HEK293 (cell line): ENCODE measurements at regions not wholly inside any gene's neighbourhood (a gene's known extent, or its start where the extent isn't known, plus 50 kb on each side); places are given as distances from the start of the nearest gene placed in this dataset.

Source experiments
- EGR2 ChIP-seq: fragments of 450-650 bp; formaldehyde crosslinking; IDR thresholded peaks from 2 replicates; pipeline ENCODE4 v1.5.1; 2016; ENCODE audit warnings: low read depth, missing biosample characterization, missing genetic modification characterization
- KLF7 ChIP-seq: fragments of 450-650 bp; formaldehyde crosslinking; IDR thresholded peaks from 2 replicates; pipeline ENCODE4 v1.5.1; 2016; ENCODE audit warnings: missing biosample characterization, missing genetic modification characterization, borderline replicate concordance
- KLF9 ChIP-seq: fragments of 450-650 bp; formaldehyde crosslinking; IDR thresholded peaks from 2 replicates; pipeline ENCODE4 v1.5.1; 2016; ENCODE audit warnings: missing biosample characterization, missing genetic modification characterization, low read depth
- RBAK ChIP-seq: fragments of 450-650 bp; formaldehyde crosslinking; IDR thresholded peaks from 2 replicates; pipeline ENCODE4 v1.5.1; 2016; ENCODE audit warnings: missing biosample characterization, missing genetic modification characterization
- REPIN1 ChIP-seq: fragments of 450-650 bp; formaldehyde crosslinking; IDR thresholded peaks from 2 replicates; pipeline ENCODE4 v1.5.1; 2017; ENCODE audit warnings: missing biosample characterization, missing genetic modification characterization, low read depth
- SALL2 ChIP-seq: fragments of 450-650 bp; formaldehyde crosslinking; IDR thresholded peaks from 2 replicates; pipeline ENCODE4 v1.5.0; 2017; ENCODE audit warnings: missing biosample characterization, mild to moderate bottlenecking, missing genetic modification characterization, borderline replicate concordance
- SP7 ChIP-seq: fragments of 450-650 bp; formaldehyde crosslinking; IDR thresholded peaks from 2 replicates; pipeline ENCODE4 v1.5.1; 2016; ENCODE audit warnings: missing biosample characterization, missing genetic modification characterization
- ZBTB7A ChIP-seq: fragments of 450-650 bp; formaldehyde crosslinking; IDR thresholded peaks from 2 replicates; pipeline ENCODE4 v1.5.1; 2016; ENCODE audit warnings: low read depth, missing biosample characterization, missing genetic modification characterization
- ZFP69B ChIP-seq: fragments of 450-650 bp; formaldehyde crosslinking; IDR thresholded peaks from 2 replicates; pipeline ENCODE4 v1.5.1; 2016; ENCODE audit warnings: missing biosample characterization, missing genetic modification characterization
- ZNF132 ChIP-seq: fragments of 450-650 bp; formaldehyde crosslinking; IDR thresholded peaks from 2 replicates; pipeline ENCODE4 v1.5.1; 2017; ENCODE audit warnings: missing biosample characterization, missing genetic modification characterization, borderline replicate concordance
- ZNF433 ChIP-seq: fragments of 450-650 bp; formaldehyde crosslinking; IDR thresholded peaks from 2 replicates; pipeline ENCODE4 v1.5.1; 2016; ENCODE audit warnings: missing biosample characterization, missing genetic modification characterization, low read depth
- ZNF521 ChIP-seq: fragments of 450-650 bp; formaldehyde crosslinking; IDR thresholded peaks from 2 replicates; pipeline ENCODE4 v1.5.1; 2017; ENCODE audit warnings: missing biosample characterization, mild to moderate bottlenecking, missing genetic modification characterization
- ZNF596 ChIP-seq: fragments of 450-650 bp; IDR thresholded peaks from 2 replicates; pipeline ENCODE4 v1.5.0; 2018; ENCODE audit warnings: missing biosample characterization, mild to moderate bottlenecking, missing genetic modification characterization, moderate library complexity
- ZNF624 ChIP-seq: fragments of 450-650 bp; formaldehyde crosslinking; IDR thresholded peaks from 2 replicates; pipeline ENCODE4 v1.5.1; 2017; ENCODE audit warnings: missing biosample characterization, missing genetic modification characterization
- ZNF629 ChIP-seq: fragments of 450-650 bp; formaldehyde crosslinking; IDR thresholded peaks from 2 replicates; pipeline ENCODE4 v1.5.1; 2017; ENCODE audit warnings: missing biosample characterization, missing genetic modification characterization
- ZNF670 ChIP-seq: fragments of 450-650 bp; formaldehyde crosslinking; IDR thresholded peaks from 2 replicates; pipeline ENCODE4 v1.5.1; 2016; ENCODE audit warnings: missing biosample characterization, missing genetic modification characterization, low read depth
- ZNF792 ChIP-seq: fragments of 450-650 bp; formaldehyde crosslinking; IDR thresholded peaks from 2 replicates; pipeline ENCODE4 v1.5.1; 2016; ENCODE audit warnings: missing biosample characterization, missing genetic modification characterization
- ZSCAN30 ChIP-seq: fragments of 450-650 bp; IDR thresholded peaks from 2 replicates; pipeline ENCODE4 v1.5.1; 2018; ENCODE audit warnings: missing biosample characterization, mild to moderate bottlenecking, missing genetic modification characterization, moderate library complexity
- ZXDB ChIP-seq: fragments of 450-650 bp; formaldehyde crosslinking; IDR thresholded peaks from 2 replicates; pipeline ENCODE4 v1.5.1; 2016; ENCODE audit warnings: missing biosample characterization, missing genetic modification characterization
- TF ChIP-seq, protein P1 (sequence below): fragments of 450-650 bp; formaldehyde crosslinking; IDR thresholded peaks from 2 replicates; pipeline ENCODE4 v1.5.1; 2016; ENCODE audit warnings: missing biosample characterization, missing genetic modification characterization
- TF ChIP-seq, protein P2 (sequence below): fragments of 450-650 bp; IDR thresholded peaks from 2 replicates; pipeline ENCODE4 v1.5.1; 2018; ENCODE audit warnings: missing biosample characterization, mild to moderate bottlenecking, missing genetic modification characterization
- TF ChIP-seq, protein P3 (sequence below): fragments of 450-650 bp; formaldehyde crosslinking; IDR thresholded peaks from 2 replicates; pipeline ENCODE4 v1.5.1; 2016; ENCODE audit warnings: missing biosample characterization, missing genetic modification characterization
- TF ChIP-seq, protein P4 (sequence below): fragments of 450-650 bp; formaldehyde crosslinking; conservative IDR thresholded peaks from 2 replicates; pipeline ENCODE4 v1.5.1; 2016; ENCODE audit warnings: low read depth, missing biosample characterization, missing genetic modification characterization
- TF ChIP-seq, protein P5 (sequence below): fragments of 450-650 bp; formaldehyde crosslinking; IDR thresholded peaks from 2 replicates; pipeline ENCODE4 v1.5.1; 2016; ENCODE audit warnings: missing biosample characterization, missing genetic modification characterization
- TF ChIP-seq, protein P6 (sequence below): fragments of 450-650 bp; formaldehyde crosslinking; IDR thresholded peaks from 2 replicates; pipeline ENCODE4 v1.5.1; 2016; ENCODE audit warnings: missing biosample characterization, missing genetic modification characterization
- TF ChIP-seq, protein P7 (sequence below): fragments of 450-650 bp; formaldehyde crosslinking; IDR thresholded peaks from 2 replicates; pipeline ENCODE4 v1.5.1; 2016; ENCODE audit warnings: missing biosample characterization, missing genetic modification characterization

DNA sequence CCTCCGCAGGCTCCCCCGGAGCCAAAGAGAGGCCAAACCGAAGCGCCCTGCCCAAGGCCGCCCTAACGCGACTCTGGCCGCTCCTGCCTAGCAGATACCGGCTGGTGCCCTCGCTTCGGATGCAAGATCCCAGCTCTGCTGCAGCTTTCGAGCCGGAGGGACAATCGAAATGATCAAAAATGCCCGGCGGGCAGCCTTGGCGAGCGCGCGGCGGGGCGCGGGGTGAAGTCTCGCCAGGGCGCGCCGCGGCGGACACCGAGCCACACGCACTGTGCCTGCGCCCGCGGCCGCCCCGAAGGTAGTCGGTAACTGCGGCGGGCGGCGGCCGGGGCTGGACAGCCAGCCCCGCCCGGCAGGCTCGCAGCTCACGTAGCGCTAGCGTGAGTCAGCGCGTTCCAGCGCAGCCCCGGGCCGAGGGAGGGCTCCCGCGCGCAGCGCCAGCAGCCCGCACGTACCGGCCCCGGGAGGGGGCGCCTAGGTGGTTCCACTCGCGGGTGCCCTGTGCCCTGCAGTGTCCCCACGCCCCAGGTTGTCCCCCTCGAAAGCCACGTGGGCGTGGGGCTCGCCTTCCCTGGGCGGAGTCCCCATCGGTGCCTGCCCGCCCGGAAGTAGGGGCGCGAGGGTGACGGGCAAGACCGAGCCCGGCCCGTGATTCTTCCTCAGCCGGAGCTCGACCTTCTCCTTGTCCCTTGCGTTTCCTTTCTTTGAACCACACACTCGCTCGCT is 109.2 kb upstream of the EGLN3 start (continued):
- TF ChIP-seq, protein P1, sequence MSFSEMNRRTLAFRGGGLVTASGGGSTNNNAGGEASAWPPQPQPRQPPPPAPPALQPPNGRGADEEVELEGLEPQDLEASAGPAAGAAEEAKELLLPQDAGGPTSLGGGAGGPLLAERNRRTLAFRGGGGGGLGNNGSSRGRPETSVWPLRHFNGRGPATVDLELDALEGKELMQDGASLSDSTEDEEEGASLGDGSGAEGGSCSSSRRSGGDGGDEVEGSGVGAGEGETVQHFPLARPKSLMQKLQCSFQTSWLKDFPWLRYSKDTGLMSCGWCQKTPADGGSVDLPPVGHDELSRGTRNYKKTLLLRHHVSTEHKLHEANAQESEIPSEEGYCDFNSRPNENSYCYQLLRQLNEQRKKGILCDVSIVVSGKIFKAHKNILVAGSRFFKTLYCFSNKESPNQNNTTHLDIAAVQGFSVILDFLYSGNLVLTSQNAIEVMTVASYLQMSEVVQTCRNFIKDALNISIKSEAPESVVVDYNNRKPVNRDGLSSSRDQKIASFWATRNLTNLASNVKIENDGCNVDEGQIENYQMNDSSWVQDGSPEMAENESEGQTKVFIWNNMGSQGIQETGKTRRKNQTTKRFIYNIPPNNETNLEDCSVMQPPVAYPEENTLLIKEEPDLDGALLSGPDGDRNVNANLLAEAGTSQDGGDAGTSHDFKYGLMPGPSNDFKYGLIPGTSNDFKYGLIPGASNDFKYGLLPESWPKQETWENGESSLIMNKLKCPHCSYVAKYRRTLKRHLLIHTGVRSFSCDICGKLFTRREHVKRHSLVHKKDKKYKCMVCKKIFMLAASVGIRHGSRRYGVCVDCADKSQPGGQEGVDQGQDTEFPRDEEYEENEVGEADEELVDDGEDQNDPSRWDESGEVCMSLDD (tag by site-specific recombination) = peak; percentile 46; the same call in 1 of the 2 replicates
- TF ChIP-seq, protein P2, sequence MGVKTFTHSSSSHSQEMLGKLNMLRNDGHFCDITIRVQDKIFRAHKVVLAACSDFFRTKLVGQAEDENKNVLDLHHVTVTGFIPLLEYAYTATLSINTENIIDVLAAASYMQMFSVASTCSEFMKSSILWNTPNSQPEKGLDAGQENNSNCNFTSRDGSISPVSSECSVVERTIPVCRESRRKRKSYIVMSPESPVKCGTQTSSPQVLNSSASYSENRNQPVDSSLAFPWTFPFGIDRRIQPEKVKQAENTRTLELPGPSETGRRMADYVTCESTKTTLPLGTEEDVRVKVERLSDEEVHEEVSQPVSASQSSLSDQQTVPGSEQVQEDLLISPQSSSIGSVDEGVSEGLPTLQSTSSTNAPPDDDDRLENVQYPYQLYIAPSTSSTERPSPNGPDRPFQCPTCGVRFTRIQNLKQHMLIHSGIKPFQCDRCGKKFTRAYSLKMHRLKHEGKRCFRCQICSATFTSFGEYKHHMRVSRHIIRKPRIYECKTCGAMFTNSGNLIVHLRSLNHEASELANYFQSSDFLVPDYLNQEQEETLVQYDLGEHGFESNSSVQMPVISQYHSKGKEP (tag by site-specific recombination) = no peak
- TF ChIP-seq ZNF521 (tag by site-specific recombination) = no peak
- TF ChIP-seq, protein P3, sequence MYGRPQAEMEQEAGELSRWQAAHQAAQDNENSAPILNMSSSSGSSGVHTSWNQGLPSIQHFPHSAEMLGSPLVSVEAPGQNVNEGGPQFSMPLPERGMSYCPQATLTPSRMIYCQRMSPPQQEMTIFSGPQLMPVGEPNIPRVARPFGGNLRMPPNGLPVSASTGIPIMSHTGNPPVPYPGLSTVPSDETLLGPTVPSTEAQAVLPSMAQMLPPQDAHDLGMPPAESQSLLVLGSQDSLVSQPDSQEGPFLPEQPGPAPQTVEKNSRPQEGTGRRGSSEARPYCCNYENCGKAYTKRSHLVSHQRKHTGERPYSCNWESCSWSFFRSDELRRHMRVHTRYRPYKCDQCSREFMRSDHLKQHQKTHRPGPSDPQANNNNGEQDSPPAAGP (tag by site-specific recombination) = peak; percentile 88
- no peak for TF ChIP-seq SALL2 (tag by site-specific recombination)
- TF ChIP-seq, protein P4, sequence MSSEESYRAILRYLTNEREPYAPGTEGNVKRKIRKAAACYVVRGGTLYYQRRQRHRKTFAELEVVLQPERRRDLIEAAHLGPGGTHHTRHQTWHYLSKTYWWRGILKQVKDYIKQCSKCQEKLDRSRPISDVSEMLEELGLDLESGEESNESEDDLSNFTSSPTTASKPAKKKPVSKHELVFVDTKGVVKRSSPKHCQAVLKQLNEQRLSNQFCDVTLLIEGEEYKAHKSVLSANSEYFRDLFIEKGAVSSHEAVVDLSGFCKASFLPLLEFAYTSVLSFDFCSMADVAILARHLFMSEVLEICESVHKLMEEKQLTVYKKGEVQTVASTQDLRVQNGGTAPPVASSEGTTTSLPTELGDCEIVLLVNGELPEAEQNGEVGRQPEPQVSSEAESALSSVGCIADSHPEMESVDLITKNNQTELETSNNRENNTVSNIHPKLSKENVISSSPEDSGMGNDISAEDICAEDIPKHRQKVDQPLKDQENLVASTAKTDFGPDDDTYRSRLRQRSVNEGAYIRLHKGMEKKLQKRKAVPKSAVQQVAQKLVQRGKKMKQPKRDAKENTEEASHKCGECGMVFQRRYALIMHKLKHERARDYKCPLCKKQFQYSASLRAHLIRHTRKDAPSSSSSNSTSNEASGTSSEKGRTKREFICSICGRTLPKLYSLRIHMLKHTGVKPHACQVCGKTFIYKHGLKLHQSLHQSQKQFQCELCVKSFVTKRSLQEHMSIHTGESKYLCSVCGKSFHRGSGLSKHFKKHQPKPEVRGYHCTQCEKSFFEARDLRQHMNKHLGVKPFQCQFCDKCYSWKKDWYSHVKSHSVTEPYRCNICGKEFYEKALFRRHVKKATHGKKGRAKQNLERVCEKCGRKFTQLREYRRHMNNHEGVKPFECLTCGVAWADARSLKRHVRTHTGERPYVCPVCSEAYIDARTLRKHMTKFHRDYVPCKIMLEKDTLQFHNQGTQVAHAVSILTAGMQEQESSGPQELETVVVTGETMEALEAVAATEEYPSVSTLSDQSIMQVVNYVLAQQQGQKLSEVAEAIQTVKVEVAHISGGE = 0 out of 2 replicates have a peak, but pooled peaks have one; percentile 28
- TF ChIP-seq REPIN1 (tag by site-specific recombination) = no peak
- TF ChIP-seq ZXDB (tag by site-specific recombination) = peak; percentile 57
- TF ChIP-seq KLF9 (tag by site-specific recombination) = 0 out of 2 replicates have a peak, but pooled peaks have one; percentile 31
- TF ChIP-seq KLF7 = 0 out of 2 replicates have a peak, but pooled peaks have one; percentile 29
- no peak for TF ChIP-seq ZNF792 (tag by site-specific recombination)
- peak; percentile 64; the same call in 1 of the 2 replicates for TF ChIP-seq ZNF629 (tag by site-specific recombination)
- TF ChIP-seq ZNF596 (tag by site-specific recombination) = no peak
- TF ChIP-seq ZNF132 (tag by site-specific recombination) = no peak
- TF ChIP-seq ZSCAN30 (tag by site-specific recombination) = peak; percentile 71
- no peak for TF ChIP-seq ZNF433
- TF ChIP-seq, protein P5, sequence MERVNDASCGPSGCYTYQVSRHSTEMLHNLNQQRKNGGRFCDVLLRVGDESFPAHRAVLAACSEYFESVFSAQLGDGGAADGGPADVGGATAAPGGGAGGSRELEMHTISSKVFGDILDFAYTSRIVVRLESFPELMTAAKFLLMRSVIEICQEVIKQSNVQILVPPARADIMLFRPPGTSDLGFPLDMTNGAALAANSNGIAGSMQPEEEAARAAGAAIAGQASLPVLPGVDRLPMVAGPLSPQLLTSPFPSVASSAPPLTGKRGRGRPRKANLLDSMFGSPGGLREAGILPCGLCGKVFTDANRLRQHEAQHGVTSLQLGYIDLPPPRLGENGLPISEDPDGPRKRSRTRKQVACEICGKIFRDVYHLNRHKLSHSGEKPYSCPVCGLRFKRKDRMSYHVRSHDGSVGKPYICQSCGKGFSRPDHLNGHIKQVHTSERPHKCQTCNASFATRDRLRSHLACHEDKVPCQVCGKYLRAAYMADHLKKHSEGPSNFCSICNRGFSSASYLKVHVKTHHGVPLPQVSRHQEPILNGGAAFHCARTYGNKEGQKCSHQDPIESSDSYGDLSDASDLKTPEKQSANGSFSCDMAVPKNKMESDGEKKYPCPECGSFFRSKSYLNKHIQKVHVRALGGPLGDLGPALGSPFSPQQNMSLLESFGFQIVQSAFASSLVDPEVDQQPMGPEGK = peak; percentile 93
- no peak for TF ChIP-seq RBAK (tag by site-specific recombination)
- TF ChIP-seq ZBTB7A (tag by site-specific recombination) = 0 out of 2 replicates have a peak, but pooled peaks have one; percentile 29
- TF ChIP-seq ZNF624 (tag by site-specific recombination) = no peak
- TF ChIP-seq, protein P6, sequence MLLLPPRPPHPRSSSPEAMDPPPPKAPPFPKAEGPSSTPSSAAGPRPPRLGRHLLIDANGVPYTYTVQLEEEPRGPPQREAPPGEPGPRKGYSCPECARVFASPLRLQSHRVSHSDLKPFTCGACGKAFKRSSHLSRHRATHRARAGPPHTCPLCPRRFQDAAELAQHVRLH (tag by site-specific recombination) = no peak
- peak; percentile 63; the same call in 1 of the 2 replicates for TF ChIP-seq SP7 (tag by site-specific recombination)
- no peak for TF ChIP-seq ZFP69B (tag by site-specific recombination)
- TF ChIP-seq, protein P7, sequence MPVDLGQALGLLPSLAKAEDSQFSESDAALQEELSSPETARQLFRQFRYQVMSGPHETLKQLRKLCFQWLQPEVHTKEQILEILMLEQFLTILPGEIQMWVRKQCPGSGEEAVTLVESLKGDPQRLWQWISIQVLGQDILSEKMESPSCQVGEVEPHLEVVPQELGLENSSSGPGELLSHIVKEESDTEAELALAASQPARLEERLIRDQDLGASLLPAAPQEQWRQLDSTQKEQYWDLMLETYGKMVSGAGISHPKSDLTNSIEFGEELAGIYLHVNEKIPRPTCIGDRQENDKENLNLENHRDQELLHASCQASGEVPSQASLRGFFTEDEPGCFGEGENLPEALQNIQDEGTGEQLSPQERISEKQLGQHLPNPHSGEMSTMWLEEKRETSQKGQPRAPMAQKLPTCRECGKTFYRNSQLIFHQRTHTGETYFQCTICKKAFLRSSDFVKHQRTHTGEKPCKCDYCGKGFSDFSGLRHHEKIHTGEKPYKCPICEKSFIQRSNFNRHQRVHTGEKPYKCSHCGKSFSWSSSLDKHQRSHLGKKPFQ = no peak
- TF ChIP-seq ZNF670 (tag by site-specific recombination) = no peak
- peak; percentile 54 for TF ChIP-seq EGR2 (tag by site-specific recombination)
